Right lobe of liver (tissue), 4 donors: ENCODE measurements at regions not wholly inside any gene's neighbourhood (a gene's known extent, or its start where the extent isn't known, plus 50 kb on each side); places are given as distances from the start of the nearest gene placed in this dataset.

ENCODE experiments used
- POLR2A ChIP-seq: fragments of 450-650 bp; IDR thresholded peaks from one replicate; pipeline ENCODE4 v1.6.1; 2017; ENCODE audit warnings: antibody characterized with exemption, mild to moderate bottlenecking
- TF ChIP-seq, protein P1 (sequence below), 4 donors: fragments of 200-600 bp in 3 of 4; fragments of 450-650 bp in 1 of 4; IDR thresholded peaks; one replicate each; pipeline versions ENCODE4 v1.5.1 to v1.8.0; 2016 to 2022; ENCODE audit warnings: antibody characterized with exemption in 4 of 4, mild to moderate bottlenecking in 2 of 4
- donor health status: DM: no; HTN: no; CAD: no.
- donor health status: DM: no; HTN: no; CAD: no.
- donor health status: DM: no; HTN: yes; CAD: no.

GRCh38 chr22:44426981-44427380 is 71.1 kb downstream of the RTL6 start:
- TF ChIP-seq, protein P1, sequence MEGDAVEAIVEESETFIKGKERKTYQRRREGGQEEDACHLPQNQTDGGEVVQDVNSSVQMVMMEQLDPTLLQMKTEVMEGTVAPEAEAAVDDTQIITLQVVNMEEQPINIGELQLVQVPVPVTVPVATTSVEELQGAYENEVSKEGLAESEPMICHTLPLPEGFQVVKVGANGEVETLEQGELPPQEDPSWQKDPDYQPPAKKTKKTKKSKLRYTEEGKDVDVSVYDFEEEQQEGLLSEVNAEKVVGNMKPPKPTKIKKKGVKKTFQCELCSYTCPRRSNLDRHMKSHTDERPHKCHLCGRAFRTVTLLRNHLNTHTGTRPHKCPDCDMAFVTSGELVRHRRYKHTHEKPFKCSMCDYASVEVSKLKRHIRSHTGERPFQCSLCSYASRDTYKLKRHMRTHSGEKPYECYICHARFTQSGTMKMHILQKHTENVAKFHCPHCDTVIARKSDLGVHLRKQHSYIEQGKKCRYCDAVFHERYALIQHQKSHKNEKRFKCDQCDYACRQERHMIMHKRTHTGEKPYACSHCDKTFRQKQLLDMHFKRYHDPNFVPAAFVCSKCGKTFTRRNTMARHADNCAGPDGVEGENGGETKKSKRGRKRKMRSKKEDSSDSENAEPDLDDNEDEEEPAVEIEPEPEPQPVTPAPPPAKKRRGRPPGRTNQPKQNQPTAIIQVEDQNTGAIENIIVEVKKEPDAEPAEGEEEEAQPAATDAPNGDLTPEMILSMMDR (IDR thresholded peaks at IDR 0.05): no peak
- TF ChIP-seq POLR2A: no peak
